A673 (cell line): ENCODE measurements at regions not wholly inside any gene's neighbourhood (a gene's known extent, or its start where the extent isn't known, plus 50 kb on each side); places are given as distances from the start of the nearest gene placed in this dataset.

Source experiments
- BruUV-seq: library from RNA; stranded (reverse); fragments of 400-500 nt; replicated peaks from 2 replicates; lab custom pipeline; 2021; lab: Mats Ljungman, UMichigan
- CTCF ChIA-PET: fragments of 300-600 bp; sonication (Branson Sonifier 250); formaldehyde crosslinking; loops from one replicate; lab custom pipeline; 2022; ENCODE audit warnings: antibody characterized with exemption; lab: Charles Lee
- POLR2A ChIA-PET: fragments of 300-600 bp; sonication (Branson Sonifier 250); formaldehyde crosslinking; loops from one replicate; lab custom pipeline; 2022; ENCODE audit warnings: antibody characterized with exemption; ENCODE audit not compliant: low non-redundant PET; lab: Charles Lee
- DNase-seq: peaks from one replicate; pipeline ENCODE4 v3.0.0-alpha.2; 2015; ENCODE audit warnings: low spot score
- H3K27ac ChIP-seq: fragments of 200-600 bp; sonication (generic); 2 replicates; pipeline ENCODE4 v1.5.1; 2016; ENCODE audit warnings: mixed run types, low read depth, mild to moderate bottlenecking, mixed read lengths, antibody characterized with exemption, low read length; ENCODE audit not compliant: poor library complexity, severe bottlenecking
- H3K27me3 ChIP-seq: fragments of 200-600 bp; sonication (generic); replicated peaks from 2 replicates; pipeline ENCODE4 v1.6.1; 2017; ENCODE audit warnings: mixed run types, low read depth, mild to moderate bottlenecking, mixed read lengths, antibody characterized with exemption, low read length; ENCODE audit not compliant: insufficient read depth, poor library complexity
- H3K36me3 ChIP-seq: fragments of 200-600 bp; sonication (generic); 2 replicates; pipeline ENCODE4 v1.6.1; 2016; ENCODE audit warnings: mixed run types, mild to moderate bottlenecking, mixed read lengths, antibody characterized with exemption, low read length; ENCODE audit not compliant: insufficient read depth, poor library complexity, severe bottlenecking
- H3K4me1 ChIP-seq: fragments of 200-600 bp; sonication (generic); 2 replicates; pipeline ENCODE4 v1.6.1; 2017; ENCODE audit warnings: mixed run types, mild to moderate bottlenecking, mixed read lengths, antibody characterized with exemption, low read length; ENCODE audit not compliant: insufficient read depth, poor library complexity, severe bottlenecking
- H3K4me3 ChIP-seq: fragments of 200-600 bp; sonication (generic); 2 replicates; pipeline ENCODE4 v1.5.1; 2016; ENCODE audit warnings: low read depth, mixed run types, mild to moderate bottlenecking, mixed read lengths, low read length; ENCODE audit not compliant: poor library complexity, severe bottlenecking
- H3K9me3 ChIP-seq: fragments of 200-600 bp; sonication (generic); 2 replicates; pipeline ENCODE4 v1.6.1; 2016; ENCODE audit warnings: mixed run types, low read depth, mild to moderate bottlenecking, mixed read lengths, antibody characterized with exemption, low read length; ENCODE audit not compliant: poor library complexity, severe bottlenecking
- CTCF ChIP-seq: fragments of 300-800, 200-600 bp; sonication (generic); conservative IDR thresholded peaks from 2 replicates; pipeline ENCODE4 v1.5.1; 2017; ENCODE audit warnings: low read depth, mild to moderate bottlenecking, antibody characterized with exemption, low read length, moderate library complexity, mixed read lengths
- EZH2 ChIP-seq: fragments of 200-600 bp; sonication (generic); IDR thresholded peaks from 2 replicates; pipeline ENCODE4 v1.6.1; 2017; ENCODE audit warnings: borderline replicate concordance, low read depth, mild to moderate bottlenecking, mixed read lengths, antibody characterized with exemption, low read length; ENCODE audit not compliant: poor library complexity, severe bottlenecking
- intact Hi-C: fragments of 100-400 bp; cut with micrococcal nuclease; formaldehyde crosslinking; loops from one replicate; pipeline ENCODE4 v1.10.0; 2022; ENCODE audit not compliant: unreplicated experiment

- Histone ChIP-seq H3K27ac (no peak overlapping the region), H3K4me1 (peaks cover 12% of the 10 kb centered on the region), H3K36me3 (no peaks in the 10 kb centered on the region), H3K4me3 (peak overlapping the region; percentile 44), H3K27me3 (no peaks in the 10 kb centered on the region), H3K9me3 (no peaks in the 10 kb centered on the region)
- no peak for TF ChIP-seq EZH2
- TF ChIP-seq CTCF: no peak
- ChIA-PET POLR2A (interaction anchor here (0.6 to 0.7 kb wide), 2 partner anchors 118 to 482 kb away, joined by 4 read pairs; no protein-coding TSS in a partner anchor), CTCF (no interaction called here)
- BruUV-seq: no TSS peak
- intact Hi-C loops: no loop called here
- peak; percentile 58 for DNase-seq
Observed at GRCh38 chr11:122441666-122442035, 213.9 kb upstream of the UBASH3B start.

- TF ChIP-seq CTCF: no peak
- TF ChIP-seq EZH2: no peak
- H3K27ac ChIP-seq: peak overlapping the region; percentile 39
- intact Hi-C loops: no loop called here
- no peaks in the 10 kb centered on the region for H3K36me3 ChIP-seq
- ChIA-PET CTCF (interaction anchor here (0.7 kb wide), 1 partner anchor 225 kb away, joined by 6 read pairs; no protein-coding TSS in a partner anchor), POLR2A (interaction anchor here (0.7 kb wide), 1 partner anchor 117 kb away, joined by 4 read pairs; no protein-coding TSS in a partner anchor)
- peaks cover 12% of the 10 kb centered on the region for H3K4me1 ChIP-seq
- DNase-seq: peak; percentile 70
- no TSS peak for BruUV-seq
- H3K9me3 ChIP-seq: no peaks in the 10 kb centered on the region
- peak overlapping the region; percentile 44 for H3K4me3 ChIP-seq
- no peaks in the 10 kb centered on the region for H3K27me3 ChIP-seq
Observed at GRCh38 chr11:122440811-122441665, 214.5 kb upstream of the UBASH3B start.

DNA sequence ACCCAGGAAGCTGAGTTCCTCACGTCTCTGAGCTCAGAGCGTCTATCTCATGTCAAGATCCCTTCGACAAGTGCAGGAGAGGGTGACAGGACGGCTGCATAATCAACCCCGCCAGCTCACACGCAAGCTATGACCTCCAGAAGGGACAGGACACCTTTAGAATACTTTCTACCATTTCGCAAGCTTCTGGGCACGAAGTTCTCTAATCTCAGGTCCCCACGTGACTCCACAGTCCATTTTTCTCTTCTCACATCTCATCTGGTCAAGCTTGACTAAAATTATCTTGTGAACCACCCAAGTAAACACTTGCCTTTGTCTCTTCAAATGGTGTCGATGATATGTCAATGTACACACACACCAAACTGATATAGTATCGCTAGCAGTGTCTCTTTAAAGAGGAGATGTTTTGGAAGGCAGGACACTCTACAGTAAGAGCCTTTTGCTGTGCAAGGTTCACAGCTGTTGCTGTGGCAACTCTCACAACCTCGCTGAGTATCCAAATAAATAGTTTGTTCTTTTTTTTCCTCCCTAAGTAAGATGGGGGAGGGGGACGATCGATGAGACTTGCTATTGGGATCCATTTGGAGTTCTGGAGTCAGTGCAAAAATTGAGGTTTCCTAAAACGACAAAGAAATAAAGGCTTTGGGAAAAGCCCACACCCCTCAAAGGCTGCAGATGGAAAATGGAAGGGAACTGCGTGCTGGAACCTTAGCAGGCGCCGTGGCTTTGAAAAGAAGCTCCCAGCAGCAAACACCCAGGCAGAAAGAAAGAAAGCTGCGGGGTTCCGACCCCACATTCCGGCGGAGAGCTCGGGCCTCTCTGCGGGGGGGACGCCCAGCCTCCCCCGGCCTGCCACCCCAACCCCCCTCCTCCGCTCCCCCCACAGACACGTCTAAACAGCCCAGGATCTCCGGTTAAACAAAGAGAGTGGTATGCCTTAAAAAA, 215.4 kb upstream of the UBASH3B start:
- Histone ChIP-seq H3K27ac (peak overlapping the region; percentile 39), H3K9me3 (no peaks in the 10 kb centered on the region), H3K4me3 (peak overlapping the region; percentile 44), H3K36me3 (no peaks in the 10 kb centered on the region), H3K4me1 (peaks cover 12% of the 10 kb centered on the region), H3K27me3 (no peaks in the 10 kb centered on the region)
- no TSS peak for BruUV-seq
- intact Hi-C loops: no loop called here
- DNase-seq: peak; percentile 75
- CTCF ChIA-PET: interaction anchor here (0.7 kb wide), 1 partner anchor 224 kb away, joined by 6 read pairs; no protein-coding TSS in a partner anchor
- TF ChIP-seq EZH2: no peak
- POLR2A ChIA-PET: interaction anchor here (0.7 kb wide), 1 partner anchor 41 kb away, joined by 3 read pairs; no protein-coding TSS in a partner anchor
